ENCODE measurements at regions not wholly inside any gene's neighbourhood (a gene's known extent, or its start where the extent isn't known, plus 50 kb on each side); places are given as distances from the start of the nearest gene placed in this dataset.

DNA sequence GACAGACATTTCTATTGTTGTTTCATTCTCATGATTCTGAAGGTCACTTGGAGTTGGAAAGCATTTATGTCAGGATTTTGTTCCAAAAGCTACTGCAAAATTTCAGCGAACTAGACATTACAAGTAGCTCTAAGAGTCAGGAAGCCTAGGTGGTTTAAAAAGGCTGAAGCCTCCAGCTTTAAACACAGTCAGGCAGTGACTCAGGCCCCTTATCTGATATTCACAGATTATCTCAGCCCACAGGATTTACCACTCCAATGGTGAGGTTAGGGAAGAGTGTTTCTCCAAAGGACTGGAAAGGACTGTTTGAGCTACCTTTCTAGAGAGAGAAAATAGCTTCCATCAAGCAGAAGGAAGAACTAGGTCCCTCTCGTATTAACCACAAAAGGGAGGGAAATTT is 624.4 kb upstream of the C16orf82 start:
- no peak for DNase-seq (ENCODE audit: low read depth, low spot score)
- in situ Hi-C loops (cut with HindIII; ENCODE audit: low sequenced_read_pairs) = no loop called here
- no peak overlapping the region for H3K4me3 ChIP-seq (ENCODE audit: low read depth, low read length)
- TF ChIP-seq, protein P1, sequence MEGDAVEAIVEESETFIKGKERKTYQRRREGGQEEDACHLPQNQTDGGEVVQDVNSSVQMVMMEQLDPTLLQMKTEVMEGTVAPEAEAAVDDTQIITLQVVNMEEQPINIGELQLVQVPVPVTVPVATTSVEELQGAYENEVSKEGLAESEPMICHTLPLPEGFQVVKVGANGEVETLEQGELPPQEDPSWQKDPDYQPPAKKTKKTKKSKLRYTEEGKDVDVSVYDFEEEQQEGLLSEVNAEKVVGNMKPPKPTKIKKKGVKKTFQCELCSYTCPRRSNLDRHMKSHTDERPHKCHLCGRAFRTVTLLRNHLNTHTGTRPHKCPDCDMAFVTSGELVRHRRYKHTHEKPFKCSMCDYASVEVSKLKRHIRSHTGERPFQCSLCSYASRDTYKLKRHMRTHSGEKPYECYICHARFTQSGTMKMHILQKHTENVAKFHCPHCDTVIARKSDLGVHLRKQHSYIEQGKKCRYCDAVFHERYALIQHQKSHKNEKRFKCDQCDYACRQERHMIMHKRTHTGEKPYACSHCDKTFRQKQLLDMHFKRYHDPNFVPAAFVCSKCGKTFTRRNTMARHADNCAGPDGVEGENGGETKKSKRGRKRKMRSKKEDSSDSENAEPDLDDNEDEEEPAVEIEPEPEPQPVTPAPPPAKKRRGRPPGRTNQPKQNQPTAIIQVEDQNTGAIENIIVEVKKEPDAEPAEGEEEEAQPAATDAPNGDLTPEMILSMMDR (IDR thresholded peaks at IDR 0.05; ENCODE audit: low read depth, low read length) = no peak

- H3K4me3 ChIP-seq (ENCODE audit: low read depth, low read length) = no peak overlapping the region
- in situ Hi-C loops (cut with HindIII; ENCODE audit: low sequenced_read_pairs) = no loop called here
Measured at GRCh38 chr16:26447570-26447969, 619.2 kb upstream of the C16orf82 start.

DNA sequence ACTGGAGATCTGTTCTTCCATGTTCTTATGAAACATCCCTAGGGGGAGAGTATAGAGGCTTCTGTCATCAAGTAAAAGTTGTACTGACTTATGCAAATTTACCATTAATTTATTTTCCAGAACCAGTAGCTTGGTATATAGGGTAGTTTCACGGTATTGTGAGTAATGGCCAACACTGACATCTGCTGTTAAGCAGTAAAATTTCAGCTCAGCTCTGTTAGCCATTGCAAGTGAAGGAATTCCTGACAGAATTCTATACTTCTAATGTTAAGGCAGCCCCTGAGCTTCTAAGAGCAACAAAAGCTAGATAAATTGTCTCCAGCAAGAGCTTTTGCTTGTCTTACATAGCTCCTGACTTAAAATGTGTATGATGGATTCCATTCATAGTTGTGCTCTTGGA is 613.5 kb upstream of the C16orf82 start:
- no peak overlapping the region for H3K4me3 ChIP-seq (ENCODE audit: low read depth, low read length)
- TF ChIP-seq, protein P1 (IDR thresholded peaks at IDR 0.05; ENCODE audit: low read depth, low read length) = no peak
- no peak for DNase-seq (ENCODE audit: low read depth, low spot score)
- in situ Hi-C loops (cut with HindIII; ENCODE audit: low sequenced_read_pairs) = no loop called here

More at GRCh38 chr16:26447570-26447969, 619.2 kb upstream of the C16orf82 start:
- TF ChIP-seq, protein P1 (IDR thresholded peaks at IDR 0.05; ENCODE audit: low read depth, low read length) = no peak
- DNase-seq (ENCODE audit: low read depth, low spot score) = no peak

- H3K4me3 ChIP-seq (ENCODE audit: low read depth, low read length) = no peak overlapping the region
- in situ Hi-C loops (cut with HindIII; ENCODE audit: low sequenced_read_pairs) = no loop called here
- DNase-seq (ENCODE audit: low read depth, low spot score) = no peak
- TF ChIP-seq, protein P1 (IDR thresholded peaks at IDR 0.05; ENCODE audit: low read depth, low read length) = no peak
Measured at GRCh38 chr16:26454102-26454501, 612.6 kb upstream of the C16orf82 start.

DNA sequence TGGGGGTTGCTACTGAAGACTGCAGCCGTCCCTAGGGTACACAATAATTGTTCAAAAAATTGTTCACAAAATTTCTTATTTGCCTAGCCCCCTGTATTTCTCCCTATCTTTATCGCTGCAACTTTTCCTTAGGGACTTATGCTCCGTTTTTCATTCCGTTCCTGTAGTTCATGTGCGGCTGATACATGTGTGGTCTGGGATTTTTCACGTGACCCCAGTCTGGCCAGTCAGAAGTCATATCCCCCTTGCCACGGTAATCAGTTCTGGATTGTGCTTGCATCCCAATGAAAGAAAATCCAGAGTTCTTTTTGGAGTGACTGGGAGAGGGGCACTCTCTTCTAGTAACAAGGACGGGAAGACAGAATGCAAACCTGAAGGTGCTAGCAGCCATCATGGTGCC is 610.7 kb upstream of the C16orf82 start:
- in situ Hi-C loops (cut with HindIII; ENCODE audit: low sequenced_read_pairs) = no loop called here
- TF ChIP-seq, protein P1 (IDR thresholded peaks at IDR 0.05; ENCODE audit: low read depth, low read length) = no peak
- H3K4me3 ChIP-seq (ENCODE audit: low read depth, low read length) = no peak overlapping the region
- DNase-seq (ENCODE audit: low read depth, low spot score) = no peak

DNA sequence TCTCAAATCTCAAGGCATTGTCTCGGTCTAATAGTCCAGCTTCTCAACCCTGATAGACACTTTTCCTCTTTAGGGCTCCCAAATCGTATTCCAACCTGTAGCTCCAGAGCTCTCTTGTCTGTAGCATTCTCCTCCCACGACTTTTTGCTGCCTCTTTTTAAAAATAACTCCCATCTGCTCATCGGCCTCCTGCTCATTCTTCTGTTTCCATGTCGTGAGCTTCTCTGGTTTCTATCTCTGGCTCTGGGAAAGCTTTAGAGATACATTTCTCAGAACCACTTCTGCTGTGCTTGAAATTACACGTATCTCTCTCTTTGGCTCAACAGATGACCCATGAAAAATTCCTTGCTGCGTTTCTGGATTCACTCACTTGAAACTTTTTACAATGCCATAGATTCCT is 609.6 kb upstream of the C16orf82 start:
- in situ Hi-C loops (cut with HindIII; ENCODE audit: low sequenced_read_pairs) = no loop called here
- H3K4me3 ChIP-seq (ENCODE audit: low read depth, low read length) = no peak overlapping the region
- TF ChIP-seq, protein P1 (IDR thresholded peaks at IDR 0.05; ENCODE audit: low read depth, low read length) = no peak
- no peak for DNase-seq (ENCODE audit: low read depth, low spot score)

DNA sequence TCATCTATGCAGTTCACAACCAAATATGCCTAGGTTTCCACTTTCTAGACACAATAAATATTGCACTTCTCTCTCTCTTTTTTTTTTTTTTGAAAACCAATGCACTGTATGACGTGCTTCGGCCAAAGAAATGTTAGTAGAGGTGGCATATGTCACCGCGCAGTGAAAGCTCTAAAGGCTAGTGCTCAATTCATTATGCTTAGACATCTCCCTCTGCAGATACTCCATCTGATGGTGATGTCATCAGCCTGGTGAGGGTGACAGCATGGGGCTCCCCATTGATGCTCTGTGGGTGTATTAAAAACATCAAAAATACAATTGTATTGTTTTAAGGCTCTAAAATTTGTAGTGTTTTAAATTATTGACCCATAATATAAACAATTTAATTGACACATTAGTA is 608.8 kb upstream of the C16orf82 start:
- TF ChIP-seq, protein P1 (IDR thresholded peaks at IDR 0.05; ENCODE audit: low read depth, low read length) = no peak
- in situ Hi-C loops (cut with HindIII; ENCODE audit: low sequenced_read_pairs) = no loop called here
- H3K4me3 ChIP-seq (ENCODE audit: low read depth, low read length) = no peak overlapping the region
- no peak for DNase-seq (ENCODE audit: low read depth, low spot score)

Data from astrocyte of the spinal cord (primary cell).